ENCODE measurements at regions not wholly inside any gene's neighbourhood (a gene's known extent, or its start where the extent isn't known, plus 50 kb on each side); places are given as distances from the start of the nearest gene placed in this dataset.

GRCh38 chr10:90988802-90989201, 67.9 kb upstream of the ANKRD1 start:
- TF ChIP-seq POLR2AphosphoS5 (IDR thresholded peaks at IDR 0.05; ENCODE audit: low read depth) (no peak), CTCF (IDR thresholded peaks at IDR 0.05; ENCODE audit: insufficient read depth, low read length) (no peak)

All from HL-60 (cell line).